Right lobe of liver (tissue), 4 donors: ENCODE measurements at regions not wholly inside any gene's neighbourhood (a gene's known extent, or its start where the extent isn't known, plus 50 kb on each side); places are given as distances from the start of the nearest gene placed in this dataset.

ENCODE experiments used
- CTCF ChIP-seq, 4 donors: fragments of 200-600 bp in 3 of 4; fragments of 450-650 bp in 1 of 4; IDR thresholded peaks; one replicate each; pipeline versions ENCODE4 v1.5.1 to v1.8.0; 2016 to 2022; ENCODE audit warnings: antibody characterized with exemption in 4 of 4, mild to moderate bottlenecking in 2 of 4
- POLR2A ChIP-seq: fragments of 450-650 bp; IDR thresholded peaks from one replicate; pipeline ENCODE4 v1.6.1; 2017; ENCODE audit warnings: antibody characterized with exemption, mild to moderate bottlenecking
- donor health status: DM: no; HTN: no; CAD: no.
- donor health status: DM: no; HTN: no; CAD: no.
- donor health status: DM: no; HTN: yes; CAD: no.

GRCh38 chr2:236826606-236827156 lies 257.1 kb downstream of the ACKR3 start:
- TF ChIP-seq CTCF (IDR thresholded peaks at IDR 0.05) (no peak), POLR2A (no peak)
